OCI-LY1 (cell line): ENCODE measurements at regions not wholly inside any gene's neighbourhood (a gene's known extent, or its start where the extent isn't known, plus 50 kb on each side); places are given as distances from the start of the nearest gene placed in this dataset.
"Not testable (repeated sequence)": the region's sequence is repeated elsewhere in the genome, so short reads cannot be mapped to it uniquely, and the experiment has no call there.

Experiments
- H2AFZ ChIP-seq: fragments of 200-600 bp; sonication (generic), shearing (Covaris generic); 2 replicates; pipeline ENCODE4 v1.6.0; 2014; ENCODE audit warnings: antibody characterized with exemption, mild to moderate bottlenecking, low read length
- H3F3A ChIP-seq: fragments of 200-600 bp; sonication (generic), shearing (Covaris generic); 2 replicates; pipeline ENCODE4 v1.6.0; 2014; ENCODE audit warnings: mild to moderate bottlenecking, antibody characterized with exemption, low read length, moderate library complexity; ENCODE audit not compliant: insufficient read depth
- H3K27ac ChIP-seq: fragments of 200-600 bp; sonication (generic); 2 replicates; pipeline ENCODE4 v1.5.1; 2014; ENCODE audit warnings: low read length, mixed run types, mild to moderate bottlenecking, low read depth; ENCODE audit not compliant: poor library complexity, severe bottlenecking
- H3K27me3 ChIP-seq: fragments of 200-600 bp; sonication (generic); 2 replicates; pipeline ENCODE4 v1.6.0; 2014; ENCODE audit warnings: antibody characterized with exemption, mild to moderate bottlenecking, low read length, moderate library complexity; ENCODE audit not compliant: insufficient read depth
- H3K36me3 ChIP-seq: fragments of 200-600 bp; sonication (generic); 2 replicates; pipeline ENCODE4 v1.6.1; 2014; ENCODE audit warnings: mild to moderate bottlenecking, antibody characterized with exemption, low read length, moderate library complexity, mixed read lengths; ENCODE audit not compliant: insufficient read depth
- H3K4me1 ChIP-seq: fragments of 200-600 bp; sonication (generic); 2 replicates; pipeline ENCODE4 v1.5.1; 2014; ENCODE audit warnings: mild to moderate bottlenecking, low read length, moderate library complexity; ENCODE audit not compliant: insufficient read depth, severe bottlenecking
- H3K4me2 ChIP-seq: fragments of 200-600 bp; sonication (generic), shearing (Covaris generic); 2 replicates; pipeline ENCODE4 v1.6.1; 2014; ENCODE audit warnings: low read length
- H3K4me3 ChIP-seq: fragments of 200-600 bp; sonication (generic); 2 replicates; pipeline ENCODE4 v1.5.1; 2014; ENCODE audit warnings: low read length, low read depth, mild to moderate bottlenecking, mixed read lengths; ENCODE audit not compliant: poor library complexity, severe bottlenecking
- H3K79me2 ChIP-seq: fragments of 200-600 bp; shearing (Covaris generic); 2 replicates; pipeline ENCODE4 v1.6.1; 2016; ENCODE audit warnings: mixed run types, low read length, mixed read lengths; ENCODE audit not compliant: insufficient read depth
- H3K9ac ChIP-seq: fragments of 200-600 bp; sonication (generic), shearing (Covaris generic); 2 replicates; pipeline ENCODE4 v1.6.1; 2014; ENCODE audit warnings: mild to moderate bottlenecking, low read length, mixed read lengths
- H3K9me2 ChIP-seq: fragments of 200-600 bp; sonication (generic), shearing (Covaris generic); 2 replicates; pipeline ENCODE4 v1.6.1; 2014; ENCODE audit warnings: low read depth, mild to moderate bottlenecking, low read length, mixed read lengths
- H3K9me3 ChIP-seq: fragments of 200-600 bp; shearing (Covaris generic); 2 replicates; pipeline ENCODE4 v1.6.1; 2014; ENCODE audit warnings: low read length, mixed read lengths
- H4K20me1 ChIP-seq: fragments of 200-600 bp; sonication (generic), shearing (Covaris generic); 2 replicates; pipeline ENCODE4 v1.6.0; 2016; ENCODE audit warnings: mild to moderate bottlenecking, low read length; ENCODE audit not compliant: insufficient read depth
- CTCF ChIP-seq: fragments of 200-600 bp; sonication (generic), shearing (Covaris generic); IDR thresholded peaks from 2 replicates; pipeline ENCODE4 v1.5.1; 2017; ENCODE audit warnings: mild to moderate bottlenecking, antibody characterized with exemption, low read length, moderate library complexity, mixed read lengths
- EZH2 ChIP-seq: fragments of 200-600 bp; sonication (generic), shearing (Covaris generic); IDR thresholded peaks from 2 replicates; pipeline ENCODE4 v1.8.0; 2017; ENCODE audit warnings: borderline replicate concordance, mixed run types, mild to moderate bottlenecking, antibody characterized with exemption, low read length, moderate library complexity, mixed read lengths

DNA sequence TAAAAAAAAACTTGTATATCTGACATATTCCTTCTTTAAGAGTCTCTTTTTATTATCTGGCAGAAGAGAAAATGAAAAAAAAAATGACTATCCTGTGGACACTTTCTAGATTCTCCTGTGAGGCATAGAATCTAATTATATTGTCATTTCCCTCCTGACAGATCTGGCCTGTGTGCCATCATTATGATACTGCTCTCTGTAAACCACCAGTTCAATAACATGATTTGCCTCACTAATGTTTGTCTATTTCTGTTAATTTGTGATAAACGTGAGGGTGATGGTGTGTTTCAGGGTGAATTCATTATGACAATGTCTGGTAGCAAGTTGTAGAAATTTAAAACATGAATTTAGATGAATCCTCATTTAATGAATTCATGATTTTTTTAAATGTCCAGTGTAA is 844.5 kb upstream of the ADGRB3 start:
- H3K36me3 ChIP-seq: no peaks in the 10 kb centered on the region
- TF ChIP-seq EZH2 (no peak), CTCF (no peak)

GRCh38 chr6:67787119-67787518 is 848.0 kb upstream of the ADGRB3 start:
- not testable (repeated sequence) for H4K20me1 ChIP-seq, H2AFZ ChIP-seq, H3K4me3 ChIP-seq, H3K9ac ChIP-seq, H3F3A ChIP-seq, H3K36me3 ChIP-seq, H3K9me2 ChIP-seq, H3K9me3 ChIP-seq, H3K4me1 ChIP-seq, H3K79me2 ChIP-seq, H3K27me3 ChIP-seq, H3K27ac ChIP-seq, H3K4me2 ChIP-seq

More for the DNA sequence above, 844.5 kb upstream of the ADGRB3 start:
- no peaks in the 10 kb centered on the region for H4K20me1 ChIP-seq
- no peaks in the 10 kb centered on the region for H3K9me2 ChIP-seq
- H2AFZ ChIP-seq: no peak overlapping the region
- no peak overlapping the region for H3K4me2 ChIP-seq
- H3K9ac ChIP-seq: no peak overlapping the region
- no peak overlapping the region for H3K27ac ChIP-seq
- H3K27me3 ChIP-seq: no peaks in the 10 kb centered on the region
- H3K4me1 ChIP-seq: no peaks in the 10 kb centered on the region
- H3K79me2 ChIP-seq: no peaks in the 10 kb centered on the region
- no peaks in the 10 kb centered on the region for H3K9me3 ChIP-seq
- H3K4me3 ChIP-seq: no peak overlapping the region
- H3F3A ChIP-seq: no peaks in the 10 kb centered on the region

DNA sequence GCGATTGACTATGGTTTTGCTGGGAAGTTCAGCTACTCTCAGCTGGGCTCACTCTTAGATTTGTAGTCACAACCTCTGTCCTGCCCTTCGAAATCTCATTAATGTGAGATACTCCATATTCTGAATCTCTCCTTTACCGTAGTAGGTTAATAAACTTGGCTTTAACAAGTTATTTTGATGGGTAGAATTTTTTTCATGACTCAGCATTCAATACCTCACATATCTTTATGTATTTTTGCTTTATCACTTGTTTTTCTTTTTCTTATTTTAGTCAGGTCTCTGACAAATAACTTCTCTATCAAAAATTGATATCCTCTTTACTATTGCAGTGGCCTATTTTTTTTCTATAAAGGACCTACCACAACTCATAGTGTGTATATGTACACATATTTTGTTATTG is 855.2 kb upstream of the ADGRB3 start:
- Histone ChIP-seq H2AFZ (no peak overlapping the region), H3K9ac (no peak overlapping the region)
- TF ChIP-seq CTCF: no peak
- no peak for TF ChIP-seq EZH2

GRCh38 chr6:67775333-67775732 is 859.7 kb upstream of the ADGRB3 start:
- Histone ChIP-seq H3K9me2 (no peaks in the 10 kb centered on the region), H3K4me1 (no peaks in the 10 kb centered on the region), H3K4me3 (no peak overlapping the region), H3K27ac (no peak overlapping the region), H3K36me3 (no peaks in the 10 kb centered on the region), H3K4me2 (no peak overlapping the region), H3K9ac (no peak overlapping the region), H4K20me1 (no peaks in the 10 kb centered on the region), H3K9me3 (no peaks in the 10 kb centered on the region), H2AFZ (peak overlapping the region; percentile 73; the same call in 1 of the 2 replicates), H3K79me2 (no peaks in the 10 kb centered on the region), H3K27me3 (no peaks in the 10 kb centered on the region), H3F3A (no peaks in the 10 kb centered on the region)
- TF ChIP-seq EZH2 (no peak), CTCF (no peak)

More for the DNA sequence above, 855.2 kb upstream of the ADGRB3 start:
- Histone ChIP-seq H3K9me3 (no peaks in the 10 kb centered on the region), H3K9me2 (no peaks in the 10 kb centered on the region), H3K4me2 (no peak overlapping the region), H3K4me1 (no peaks in the 10 kb centered on the region), H3K4me3 (no peak overlapping the region), H3K27me3 (no peaks in the 10 kb centered on the region), H3K27ac (no peak overlapping the region), H3K36me3 (no peaks in the 10 kb centered on the region), H3K79me2 (no peaks in the 10 kb centered on the region), H4K20me1 (no peaks in the 10 kb centered on the region), H3F3A (no peaks in the 10 kb centered on the region)
